H1 (cell line): ENCODE measurements at regions not wholly inside any gene's neighbourhood (a gene's known extent, or its start where the extent isn't known, plus 50 kb on each side); places are given as distances from the start of the nearest gene placed in this dataset.

Experiments used
- BACH1 ChIP-seq: IDR thresholded peaks from 2 replicates; pipeline ENCODE4 v1.6.1; 2012; ENCODE audit warnings: low read length, improper control_type of control experiment
- CEBPB ChIP-seq: IDR thresholded peaks from 2 replicates; pipeline ENCODE4 v1.6.1; 2012; ENCODE audit warnings: low read depth, low read length
- EP300 ChIP-seq, 2 experiments: IDR thresholded peaks; 1 replicate in 1 of 2; 2 replicates in 1 of 2; pipeline ENCODE4 v1.6.1; 2011 to 2012; ENCODE audit warnings: low read depth in 2 of 2, low read length in 2 of 2, mild to moderate bottlenecking in 2 of 2, borderline replicate concordance in 1 of 2, inconsistent platforms in 1 of 2, moderate library complexity in 1 of 2
- JUN ChIP-seq: IDR thresholded peaks from 2 replicates; pipeline ENCODE4 v1.6.1; 2011; ENCODE audit warnings: low read depth, mild to moderate bottlenecking, improper control_type of control experiment, low read length
- KDM1A ChIP-seq: fragments of 200-600, 300-600 bp; sonication (generic); IDR thresholded peaks from 2 replicates; pipeline ENCODE4 v1.7.1; 2016; ENCODE audit warnings: mild to moderate bottlenecking, low read length, borderline replicate concordance
- POLR2A ChIP-seq, 2 experiments: IDR thresholded peaks; 1 replicate in 1 of 2; 2 replicates in 1 of 2; pipeline ENCODE4 v1.6.1; 2011; ENCODE audit warnings: low read depth in 2 of 2, low read length in 2 of 2, mild to moderate bottlenecking in 2 of 2; ENCODE audit errors: control extremely low read depth in 1 of 2
- POLR2AphosphoS5 ChIP-seq: IDR thresholded peaks from 2 replicates; pipeline ENCODE4 v1.6.1; 2011; ENCODE audit warnings: low read depth, low read length
- RAD21 ChIP-seq, 2 experiments: IDR thresholded peaks in 1 of 2; conservative IDR thresholded peaks in 1 of 2; 2 replicates each; pipeline ENCODE4 v1.6.1; 2011; ENCODE audit warnings: low read depth in 2 of 2, low read length in 2 of 2, improper control_type of control experiment in 1 of 2, inconsistent platforms in 1 of 2, mild to moderate bottlenecking in 1 of 2, moderate library complexity in 1 of 2
- RFX5 ChIP-seq: IDR thresholded peaks from 2 replicates; pipeline ENCODE4 v1.6.1; 2011; ENCODE audit warnings: low read depth, low read length, improper control_type of control experiment, borderline replicate concordance
- SIN3A ChIP-seq, 2 experiments: IDR thresholded peaks in 1 of 2; conservative IDR thresholded peaks in 1 of 2; 2 replicates each; pipeline ENCODE4 v1.6.1; 2011 to 2012; ENCODE audit warnings: low read length in 2 of 2, improper control_type of control experiment in 1 of 2, low read depth in 1 of 2, mild to moderate bottlenecking in 1 of 2
- TAF1 ChIP-seq: IDR thresholded peaks from 2 replicates; pipeline ENCODE4 v1.6.1; 2011; ENCODE audit warnings: mild to moderate bottlenecking, low read depth, low read length
- TCF12 ChIP-seq: IDR thresholded peaks from 2 replicates; pipeline ENCODE4 v1.6.1; 2011; ENCODE audit warnings: low read depth, mild to moderate bottlenecking, low read length
- YY1 ChIP-seq: IDR thresholded peaks from 2 replicates; pipeline ENCODE4 v1.6.1; 2011; ENCODE audit warnings: low read depth, mild to moderate bottlenecking, low read length
- TF ChIP-seq, protein P1 (sequence below), 3 experiments: IDR thresholded peaks; 1 replicate in 2 of 3; 2 replicates in 1 of 3; pipeline versions ENCODE4 v1.5.1 to v1.6.1; 2011; ENCODE audit warnings: low read length in 3 of 3, mild to moderate bottlenecking in 3 of 3, inconsistent platforms in 2 of 3, low read depth in 1 of 3, moderate library complexity in 1 of 3; ENCODE audit not compliant: insufficient read depth in 1 of 3; ENCODE audit errors: control extremely low read depth in 1 of 3

DNA sequence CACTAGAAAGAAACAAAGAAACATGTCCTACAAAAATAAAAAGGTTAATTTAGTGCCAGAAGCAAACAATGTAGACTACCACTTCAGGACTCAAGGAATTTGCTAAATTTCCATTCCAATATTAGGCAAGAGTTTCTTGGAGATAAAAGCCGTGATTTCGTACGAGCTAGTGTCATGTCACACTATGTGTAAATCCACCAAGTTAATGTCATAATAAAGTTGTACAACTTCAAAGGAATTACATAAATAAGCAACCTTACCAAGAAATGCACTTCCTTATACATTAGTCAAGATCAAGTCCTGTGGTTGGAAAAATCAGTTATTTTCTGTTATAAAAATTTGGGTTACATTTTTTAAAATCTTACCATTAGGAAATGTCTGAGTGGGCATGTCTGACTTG lies 1222.8 kb downstream of the GALC start:
- TF ChIP-seq, protein P1, sequence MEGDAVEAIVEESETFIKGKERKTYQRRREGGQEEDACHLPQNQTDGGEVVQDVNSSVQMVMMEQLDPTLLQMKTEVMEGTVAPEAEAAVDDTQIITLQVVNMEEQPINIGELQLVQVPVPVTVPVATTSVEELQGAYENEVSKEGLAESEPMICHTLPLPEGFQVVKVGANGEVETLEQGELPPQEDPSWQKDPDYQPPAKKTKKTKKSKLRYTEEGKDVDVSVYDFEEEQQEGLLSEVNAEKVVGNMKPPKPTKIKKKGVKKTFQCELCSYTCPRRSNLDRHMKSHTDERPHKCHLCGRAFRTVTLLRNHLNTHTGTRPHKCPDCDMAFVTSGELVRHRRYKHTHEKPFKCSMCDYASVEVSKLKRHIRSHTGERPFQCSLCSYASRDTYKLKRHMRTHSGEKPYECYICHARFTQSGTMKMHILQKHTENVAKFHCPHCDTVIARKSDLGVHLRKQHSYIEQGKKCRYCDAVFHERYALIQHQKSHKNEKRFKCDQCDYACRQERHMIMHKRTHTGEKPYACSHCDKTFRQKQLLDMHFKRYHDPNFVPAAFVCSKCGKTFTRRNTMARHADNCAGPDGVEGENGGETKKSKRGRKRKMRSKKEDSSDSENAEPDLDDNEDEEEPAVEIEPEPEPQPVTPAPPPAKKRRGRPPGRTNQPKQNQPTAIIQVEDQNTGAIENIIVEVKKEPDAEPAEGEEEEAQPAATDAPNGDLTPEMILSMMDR (IDR thresholded peaks at IDR 0.05; ENCODE audit: control extremely low read depth in 1 of 3, insufficient read depth in 1 of 3, low read depth in 1 of 3, low read length in 3 of 3), result no peak
- TF ChIP-seq EP300 (IDR thresholded peaks at IDR 0.05; ENCODE audit: borderline replicate concordance in 1 of 2, low read depth in 2 of 2, low read length in 2 of 2) (no peak), POLR2A (IDR thresholded peaks at IDR 0.05; ENCODE audit: control extremely low read depth in 1 of 2, low read depth in 2 of 2, low read length in 2 of 2) (no peak), RFX5 (no peak), TCF12 (no peak), BACH1 (no peak), YY1 (no peak), CEBPB (no peak), JUN (no peak), SIN3A (conservative IDR thresholded peaks at IDR 0.05 in 1 of 2, IDR thresholded peaks at IDR 0.05 in 1 of 2; ENCODE audit: low read depth in 1 of 2, low read length in 2 of 2) (no peak), TAF1 (no peak), POLR2AphosphoS5 (no peak), RAD21 (IDR thresholded peaks at IDR 0.05 in 1 of 2, conservative IDR thresholded peaks at IDR 0.05 in 1 of 2; ENCODE audit: low read depth in 2 of 2, low read length in 2 of 2) (no peak), KDM1A (no peak)
